Brain microvascular endothelial cell (primary cell): ENCODE measurements at regions not wholly inside any gene's neighbourhood (a gene's known extent, or its start where the extent isn't known, plus 50 kb on each side); places are given as distances from the start of the nearest gene placed in this dataset.
A peak's percentile ranks its signal among the peaks of the same experiment; 100 is the strongest.

ENCODE experiments used
- DNase-seq: peaks from one replicate; pipeline ENCODE4 v3.0.0-alpha.2; 2020
- H3K27ac ChIP-seq: fragments of 250-450 bp; sonication (Bioruptor Pico); 2 replicates; pipeline ENCODE4 v1.5.1; 2020; ENCODE audit warnings: mild to moderate bottlenecking, moderate library complexity
- H3K27me3 ChIP-seq: fragments of 250-450 bp; sonication (Bioruptor Pico); replicated peaks from 2 replicates; pipeline ENCODE4 v1.5.1; 2020; ENCODE audit warnings: mild to moderate bottlenecking
- H3K36me3 ChIP-seq: fragments of 250-450 bp; sonication (Bioruptor Pico); replicated peaks from 2 replicates; pipeline ENCODE4 v1.5.1; 2020; ENCODE audit warnings: mild to moderate bottlenecking
- H3K4me3 ChIP-seq: 2 replicates; pipeline ENCODE4 v1.5.1; 2011; ENCODE audit warnings: low read depth, mild to moderate bottlenecking, control low read depth, low read length, moderate library complexity
- CTCF ChIP-seq: IDR thresholded peaks from 2 replicates; pipeline ENCODE4 v1.5.1; 2011; ENCODE audit warnings: low read depth, mild to moderate bottlenecking, moderate library complexity, low read length, control low read depth, inconsistent platforms; ENCODE audit errors: missing control alignments
- in situ Hi-C: cut with HindIII; loops from 2 replicates; pipeline ENCODE4 v1.10.0; 2017; ENCODE audit warnings: low sequenced_read_pairs, low pct_ligation_motif_present

- no peaks in the 10 kb centered on the region for H3K27me3 ChIP-seq
- H3K4me3 ChIP-seq: no peak overlapping the region
- in situ Hi-C loops: no loop called here
- H3K36me3 ChIP-seq: no peaks in the 10 kb centered on the region
- TF ChIP-seq CTCF: no peak
- DNase-seq: no peak
- no peak overlapping the region for H3K27ac ChIP-seq
These were observed 202.4 kb upstream of the ZNF608 start for GRCh38 chr5:124948754-124949275.

- TF ChIP-seq CTCF: no peak
- Histone ChIP-seq H3K27me3 (no peaks in the 10 kb centered on the region), H3K36me3 (no peaks in the 10 kb centered on the region), H3K4me3 (no peak overlapping the region), H3K27ac (no peak overlapping the region)
- in situ Hi-C loops: no loop called here
- no peak for DNase-seq
These were observed 203.4 kb upstream of the ZNF608 start for GRCh38 chr5:124949862-124950261.

GRCh38 chr5:124951105-124951504 is 204.7 kb upstream of the ZNF608 start:
- no peak for DNase-seq
- no peak overlapping the region for H3K27ac ChIP-seq
- H3K27me3 ChIP-seq: no peaks in the 10 kb centered on the region
- in situ Hi-C loops: no loop called here
- H3K36me3 ChIP-seq: no peaks in the 10 kb centered on the region
- H3K4me3 ChIP-seq: no peak overlapping the region
- TF ChIP-seq CTCF: no peak

GRCh38 chr5:124951661-124952060 is 205.2 kb upstream of the ZNF608 start:
- in situ Hi-C loops: no loop called here
- Histone ChIP-seq H3K36me3 (no peaks in the 10 kb centered on the region), H3K4me3 (no peak overlapping the region), H3K27ac (no peak overlapping the region), H3K27me3 (no peaks in the 10 kb centered on the region)
- DNase-seq: no peak
- TF ChIP-seq CTCF: no peak

DNA sequence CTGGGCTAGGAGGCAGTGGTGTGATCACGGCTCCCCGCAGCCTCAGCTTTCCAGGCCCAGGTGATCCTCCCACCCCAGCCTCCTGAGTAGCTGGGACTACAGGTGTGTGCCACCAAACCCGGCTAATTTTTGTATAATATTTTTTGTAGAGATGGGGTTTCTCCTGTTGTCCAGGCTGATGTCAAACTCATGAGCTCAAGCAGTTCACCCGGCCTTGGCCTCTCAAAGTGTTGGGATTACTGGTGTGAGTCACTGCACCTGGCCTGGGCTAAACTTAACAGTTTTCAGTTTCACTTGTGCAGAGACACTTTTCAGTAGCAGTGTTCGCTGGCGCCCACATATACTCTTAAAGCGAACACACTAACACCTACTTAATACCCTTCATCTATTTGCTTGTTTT is 205.6 kb upstream of the ZNF608 start:
- TF ChIP-seq CTCF: no peak
- no peaks in the 10 kb centered on the region for H3K27me3 ChIP-seq
- no peak overlapping the region for H3K27ac ChIP-seq
- no peak overlapping the region for H3K4me3 ChIP-seq
- no peaks in the 10 kb centered on the region for H3K36me3 ChIP-seq
- in situ Hi-C loops: no loop called here
- peak; percentile 12 for DNase-seq

- no peaks in the 10 kb centered on the region for H3K36me3 ChIP-seq
- no peak for TF ChIP-seq CTCF
- no peaks in the 10 kb centered on the region for H3K27me3 ChIP-seq
- in situ Hi-C loops: no loop called here
- H3K27ac ChIP-seq: no peak overlapping the region
- no peak overlapping the region for H3K4me3 ChIP-seq
- DNase-seq: no peak
These were observed 206.1 kb upstream of the ZNF608 start for GRCh38 chr5:124952566-124952965.
